HFF-Myc (cell line): ENCODE measurements at regions not wholly inside any gene's neighbourhood (a gene's known extent, or its start where the extent isn't known, plus 50 kb on each side); places are given as distances from the start of the nearest gene placed in this dataset.

ENCODE experiments used
- DNase-seq: peaks from one replicate; pipeline ENCODE4 v3.0.0-alpha.2; 2011; ENCODE audit warnings: low read depth; ENCODE audit errors: extremely low read depth
- H3K4me3 ChIP-seq: replicated peaks from 2 replicates; pipeline ENCODE4 v1.5.1; 2011; ENCODE audit warnings: low read depth, mild to moderate bottlenecking, control low read depth, low read length
- TF ChIP-seq, protein P1 (sequence below): IDR thresholded peaks from 2 replicates; pipeline ENCODE4 v1.5.1; 2012; ENCODE audit warnings: mild to moderate bottlenecking, low read depth, low read length, control low read depth; ENCODE audit errors: missing control alignments

DNA sequence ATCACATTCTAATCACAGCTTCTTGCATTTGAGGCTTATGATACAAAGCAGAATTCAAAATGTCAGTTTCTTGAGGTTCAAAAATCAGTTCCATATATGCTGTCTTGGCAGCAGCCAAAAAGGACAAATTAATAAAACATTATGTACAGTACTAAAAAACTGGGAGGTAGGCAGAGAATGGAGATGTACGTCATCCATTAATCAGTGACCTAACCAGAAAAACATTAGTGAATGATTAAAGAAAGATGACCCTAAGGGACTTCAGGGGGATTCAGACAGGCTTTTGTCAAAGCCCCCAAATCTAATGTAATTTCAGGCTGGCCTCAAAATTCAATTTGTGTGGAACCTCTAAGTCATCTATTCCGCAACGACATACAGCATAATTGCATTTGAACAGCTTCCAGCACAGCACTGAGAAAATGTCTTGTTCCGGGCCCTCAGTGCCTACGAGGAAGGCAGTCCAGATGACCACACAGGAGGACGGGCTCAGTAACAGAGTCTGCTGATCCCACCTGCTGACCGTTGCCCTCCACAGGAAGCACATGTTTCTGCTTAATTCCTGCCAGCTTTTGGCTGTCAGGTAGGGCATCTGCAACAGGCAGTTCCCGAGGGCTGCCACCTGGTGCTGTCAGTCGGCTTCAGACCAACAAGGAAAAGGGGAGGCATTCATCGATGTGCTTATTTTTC is 83.8 kb upstream of the HHIP start:
- TF ChIP-seq, protein P1, sequence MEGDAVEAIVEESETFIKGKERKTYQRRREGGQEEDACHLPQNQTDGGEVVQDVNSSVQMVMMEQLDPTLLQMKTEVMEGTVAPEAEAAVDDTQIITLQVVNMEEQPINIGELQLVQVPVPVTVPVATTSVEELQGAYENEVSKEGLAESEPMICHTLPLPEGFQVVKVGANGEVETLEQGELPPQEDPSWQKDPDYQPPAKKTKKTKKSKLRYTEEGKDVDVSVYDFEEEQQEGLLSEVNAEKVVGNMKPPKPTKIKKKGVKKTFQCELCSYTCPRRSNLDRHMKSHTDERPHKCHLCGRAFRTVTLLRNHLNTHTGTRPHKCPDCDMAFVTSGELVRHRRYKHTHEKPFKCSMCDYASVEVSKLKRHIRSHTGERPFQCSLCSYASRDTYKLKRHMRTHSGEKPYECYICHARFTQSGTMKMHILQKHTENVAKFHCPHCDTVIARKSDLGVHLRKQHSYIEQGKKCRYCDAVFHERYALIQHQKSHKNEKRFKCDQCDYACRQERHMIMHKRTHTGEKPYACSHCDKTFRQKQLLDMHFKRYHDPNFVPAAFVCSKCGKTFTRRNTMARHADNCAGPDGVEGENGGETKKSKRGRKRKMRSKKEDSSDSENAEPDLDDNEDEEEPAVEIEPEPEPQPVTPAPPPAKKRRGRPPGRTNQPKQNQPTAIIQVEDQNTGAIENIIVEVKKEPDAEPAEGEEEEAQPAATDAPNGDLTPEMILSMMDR: no peak
- no peak overlapping the region for H3K4me3 ChIP-seq
- no peak for DNase-seq

DNA sequence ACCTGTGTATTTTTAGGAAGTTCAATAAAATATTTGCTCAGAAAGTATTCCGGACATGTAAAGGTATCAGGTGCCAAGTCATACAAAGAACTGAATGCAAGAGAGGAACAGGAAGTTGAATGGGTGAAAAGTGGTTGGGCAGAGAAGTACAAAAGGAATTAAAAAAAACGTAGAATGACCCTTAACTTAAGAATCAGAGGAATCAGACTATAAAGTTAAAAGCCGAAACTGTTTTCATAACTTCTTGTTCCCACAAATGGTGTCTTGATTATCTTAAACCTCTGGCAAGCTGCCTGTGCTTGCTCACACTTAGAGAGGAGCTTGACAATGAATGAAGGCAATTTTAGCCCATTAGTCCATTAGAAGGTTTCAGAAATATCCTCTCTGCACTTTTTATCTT is 81.6 kb upstream of the HHIP start:
- DNase-seq: no peak
- H3K4me3 ChIP-seq: no peak overlapping the region
- TF ChIP-seq, protein P1: no peak

DNA sequence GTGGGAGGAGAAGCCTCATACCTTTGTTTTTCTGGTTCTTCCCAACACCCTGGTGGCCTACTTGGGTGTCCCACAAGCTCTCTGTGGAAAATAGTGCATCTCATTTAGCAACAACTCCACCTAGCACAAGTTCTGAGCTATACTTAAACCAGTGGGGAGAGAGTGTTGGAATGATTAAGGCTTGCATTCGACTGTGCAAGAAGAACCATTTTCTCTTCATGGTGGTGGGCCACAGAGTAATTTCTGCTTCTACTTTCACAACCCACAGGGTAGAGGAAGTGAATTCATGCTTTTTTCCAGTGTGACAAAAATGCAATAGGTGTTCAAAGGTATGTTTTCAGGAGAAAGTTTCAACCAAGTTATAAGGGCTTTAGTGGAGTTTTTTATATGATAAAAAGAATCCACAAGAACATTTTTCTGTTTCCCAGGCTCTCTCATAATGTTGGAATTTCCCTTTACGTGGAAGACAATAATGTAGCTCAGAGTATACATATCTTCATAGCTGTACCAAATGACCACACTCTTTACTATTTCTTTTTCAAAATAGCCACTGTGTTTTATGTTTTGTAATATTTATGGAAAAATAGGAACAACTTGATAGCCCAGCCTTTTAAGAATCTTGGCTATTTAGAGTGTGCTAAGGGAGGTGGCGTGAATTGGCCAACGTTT is 80.3 kb upstream of the HHIP start:
- TF ChIP-seq, protein P1: no peak
- DNase-seq: no peak
- H3K4me3 ChIP-seq: no peak overlapping the region

DNA sequence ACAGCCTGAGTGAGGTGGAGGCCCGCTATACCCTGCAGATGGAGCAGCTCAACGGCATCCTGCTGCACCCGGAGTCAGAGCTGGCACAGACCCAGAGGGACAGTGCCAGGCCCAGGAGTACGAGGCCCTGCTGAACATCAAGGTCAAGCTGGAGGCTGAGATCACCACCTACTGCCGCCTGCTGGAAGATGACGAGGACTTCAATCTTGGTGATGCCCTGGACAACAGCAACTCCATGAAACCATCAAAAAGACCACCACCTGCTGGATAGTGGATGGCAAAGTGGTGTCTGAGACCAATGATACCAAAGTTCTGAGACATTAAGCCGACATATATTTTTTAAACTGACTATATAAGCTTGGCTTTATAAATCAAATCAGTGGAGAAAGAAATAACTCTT is 73.3 kb upstream of the HHIP start:
- no peak for DNase-seq
- TF ChIP-seq, protein P1: no peak
- H3K4me3 ChIP-seq: no peak overlapping the region

DNA sequence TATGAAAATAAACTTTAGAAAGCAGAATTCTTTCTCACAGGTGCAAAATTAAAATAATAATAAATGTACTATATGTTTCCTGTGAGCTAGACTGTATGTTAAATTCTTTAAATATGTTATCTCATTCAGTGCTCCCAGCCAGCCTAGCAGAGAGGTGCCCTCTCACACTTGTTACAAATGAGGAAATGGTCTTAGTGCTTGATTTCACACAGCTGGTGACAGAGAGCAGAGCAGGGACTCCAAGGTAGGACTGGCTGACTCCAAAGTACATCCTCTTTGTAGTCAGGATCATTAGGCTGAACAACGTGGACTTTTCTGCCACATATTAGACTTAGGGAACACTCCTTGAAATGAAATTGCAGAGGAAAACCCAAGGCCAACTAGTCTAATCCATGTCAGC is 72.0 kb upstream of the HHIP start:
- DNase-seq: no peak
- H3K4me3 ChIP-seq: no peak overlapping the region
- TF ChIP-seq, protein P1: no peak

DNA sequence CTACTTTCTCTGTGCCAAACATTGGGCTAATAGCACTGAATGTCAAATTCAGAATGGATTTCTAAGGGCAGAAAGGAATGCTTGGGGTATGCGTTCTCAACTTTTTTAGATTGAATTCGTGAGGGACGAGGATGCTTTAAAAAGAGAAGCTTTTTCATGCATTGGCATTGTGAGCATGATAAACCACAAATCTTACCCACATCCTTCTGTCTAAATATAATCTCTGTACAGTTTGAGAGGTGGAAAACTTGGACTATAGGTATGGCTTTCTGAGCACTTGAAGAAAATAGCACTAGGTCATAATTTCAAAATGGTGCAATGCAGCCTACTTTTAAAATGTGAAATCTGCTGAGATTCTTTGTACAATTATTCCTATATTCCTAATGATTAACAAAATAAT is 71.4 kb upstream of the HHIP start:
- TF ChIP-seq, protein P1: no peak
- no peak overlapping the region for H3K4me3 ChIP-seq
- DNase-seq: no peak
